Endothelial cell of umbilical vein (primary cell): ENCODE measurements at regions not wholly inside any gene's neighbourhood (a gene's known extent, or its start where the extent isn't known, plus 50 kb on each side); places are given as distances from the start of the nearest gene placed in this dataset.

Experiments used
- BruUV-seq: library from RNA; stranded (reverse); fragments of 400-500 nt; replicated peaks from 2 replicates; lab custom pipeline; 2021; lab: Mats Ljungman, UMichigan
- CTCF ChIA-PET: fragments of 300-600, 350-600 bp; sonication (Branson Sonifier 250); formaldehyde crosslinking; loops from one replicate; lab custom pipeline; 2021; ENCODE audit warnings: antibody characterized with exemption, inconsistent platforms; lab: Charles Lee
- POLR2A ChIA-PET: fragments of 300-600, 350-600 bp; sonication (Branson Sonifier 250); formaldehyde crosslinking; loops from one replicate; lab custom pipeline; 2021; ENCODE audit warnings: antibody characterized with exemption, inconsistent platforms; lab: Charles Lee
- DNase-seq: peaks from one replicate; pipeline ENCODE4 v3.0.0-alpha.2; 2011; ENCODE audit warnings: low read depth, low spot score
- FAIRE-seq: peaks from 2 replicates; lab custom pipeline; 2011; peaks lifted over from hg19 to GRCh38; lab: Jason Lieb, UNC
- H2AFZ ChIP-seq: 2 replicates; pipeline ENCODE4 v1.6.0; 2012; ENCODE audit warnings: low read depth, low read length, control low read depth, inconsistent platforms
- H3K27ac ChIP-seq: 2 replicates; pipeline ENCODE4 v1.5.1; 2011; ENCODE audit warnings: low read depth, mild to moderate bottlenecking, control low read depth, low read length, moderate library complexity; ENCODE audit not compliant: insufficient read depth
- H3K27me3 ChIP-seq, 2 experiments: 2 replicates each; pipeline versions ENCODE4 v1.6.0 to v1.6.1; 2011; ENCODE audit warnings: low read length in 2 of 2, mixed read lengths in 1 of 2; ENCODE audit not compliant: control insufficient read depth in 2 of 2, insufficient read depth in 2 of 2
- H3K36me3 ChIP-seq, 2 experiments: 2 replicates in 1 of 2; 3 replicates in 1 of 2; pipeline ENCODE4 v1.5.1; 2011; ENCODE audit warnings: low read length in 2 of 2, mild to moderate bottlenecking in 1 of 2, moderate library complexity in 1 of 2; ENCODE audit not compliant: control insufficient read depth in 2 of 2, insufficient read depth in 2 of 2; ENCODE audit errors: extremely low read depth in 1 of 2
- H3K4me1 ChIP-seq: 3 replicates; pipeline ENCODE4 v1.5.1; 2011; ENCODE audit warnings: mild to moderate bottlenecking, low read length; ENCODE audit not compliant: control insufficient read depth, insufficient read depth; ENCODE audit errors: extremely low read depth
- H3K4me2 ChIP-seq: 2 replicates; pipeline ENCODE4 v1.6.1; 2011; ENCODE audit warnings: low read length, control low read depth, mixed read lengths; ENCODE audit not compliant: insufficient read depth
- H3K4me3 ChIP-seq, 3 experiments: fragments of 200-600 bp in 1 of 3; sonication (generic), shearing (Covaris generic) in 1 of 3; replicated peaks in 1 of 3; 2 replicates each; pipeline ENCODE4 v1.5.1; 2011 to 2016; ENCODE audit warnings: control low read depth in 3 of 3, low read length in 3 of 3, mild to moderate bottlenecking in 2 of 3, inconsistent platforms in 1 of 3, low read depth in 1 of 3, moderate library complexity in 1 of 3; ENCODE audit not compliant: insufficient read depth in 1 of 3
- H3K79me2 ChIP-seq: 2 replicates; pipeline ENCODE4 v1.6.0; 2012; ENCODE audit warnings: low read length, inconsistent platforms; ENCODE audit not compliant: control insufficient read depth, insufficient read depth
- H3K9ac ChIP-seq: replicated peaks from 2 replicates; pipeline ENCODE3; 2011; ENCODE audit warnings: low read length, control low read depth; ENCODE audit not compliant: insufficient read depth; ENCODE audit errors: extremely low read depth
- H3K9me1 ChIP-seq: replicated peaks from 3 replicates; pipeline ENCODE4 v1.6.0; 2011; ENCODE audit warnings: mild to moderate bottlenecking, low read length; ENCODE audit not compliant: control insufficient read depth, insufficient read depth; ENCODE audit errors: extremely low read depth
- H3K9me3 ChIP-seq: replicated peaks from 2 replicates; pipeline ENCODE4 v1.5.1; 2012; ENCODE audit warnings: low read length, inconsistent platforms; ENCODE audit not compliant: control insufficient read depth, insufficient read depth
- H4K20me1 ChIP-seq: replicated peaks from 2 replicates; pipeline ENCODE3; 2011; ENCODE audit warnings: mild to moderate bottlenecking, low read length; ENCODE audit not compliant: control insufficient read depth, insufficient read depth; ENCODE audit errors: extremely low read depth
- EZH2 ChIP-seq: IDR thresholded peaks from 2 replicates; pipeline ENCODE4 v1.6.1; 2012; ENCODE audit warnings: borderline replicate concordance, low read depth, mild to moderate bottlenecking, moderate library complexity, low read length, inconsistent platforms; ENCODE audit not compliant: severe bottlenecking
- FOS ChIP-seq: IDR thresholded peaks from 2 replicates; pipeline ENCODE4 v1.6.1; 2011; ENCODE audit warnings: mild to moderate bottlenecking, low read length, moderate library complexity, borderline replicate concordance; ENCODE audit not compliant: insufficient read depth
- GATA2 ChIP-seq: IDR thresholded peaks from 2 replicates; pipeline ENCODE4 v1.7.0; 2011; ENCODE audit warnings: low read depth, mild to moderate bottlenecking, moderate library complexity, mixed read lengths, low read length; ENCODE audit not compliant: insufficient read length, insufficient read depth
- JUN ChIP-seq: IDR thresholded peaks from 2 replicates; pipeline ENCODE4 v1.6.1; 2011; ENCODE audit warnings: borderline replicate concordance, low read depth; ENCODE audit not compliant: insufficient read length, insufficient read depth
- MYC ChIP-seq: IDR thresholded peaks from one replicate; pipeline ENCODE4 v1.6.1; 2011; ENCODE audit warnings: mild to moderate bottlenecking, low read depth, low read length
- POLR2A ChIP-seq: IDR thresholded peaks from 2 replicates; pipeline ENCODE4 v1.6.1; 2012; ENCODE audit warnings: low read depth, mild to moderate bottlenecking, control low read depth, low read length
- POLR2AphosphoS5 ChIP-seq: IDR thresholded peaks from 2 replicates; pipeline ENCODE4 v1.6.1; 2012; ENCODE audit warnings: low read depth, mild to moderate bottlenecking, control low read depth, low read length, moderate library complexity; ENCODE audit not compliant: insufficient read depth
- dilution Hi-C: fragments of 300-500 bp; cut with MboI; formaldehyde crosslinking; loops from one replicate; pipeline ENCODE4 v1.15.0; 2019; ENCODE audit warnings: low sequenced_read_pairs; ENCODE audit not compliant: extremely low pct_ligation_motif_present
- intact Hi-C: fragments of 100-400 bp; cut with micrococcal nuclease; formaldehyde crosslinking; loops from one replicate; pipeline ENCODE4 v1.10.0; 2022
- TF ChIP-seq, protein P1 (sequence below), 2 donors: IDR thresholded peaks; 1 replicate in 1 of 2; 2 replicates in 1 of 2; pipeline ENCODE4 v1.5.1; 2011; ENCODE audit warnings: low read length in 2 of 2, mild to moderate bottlenecking in 2 of 2, moderate library complexity in 2 of 2, control low read depth in 1 of 2, inconsistent platforms in 1 of 2, low read depth in 1 of 2; ENCODE audit not compliant: insufficient read depth in 1 of 2; ENCODE audit errors: extremely low read depth in 1 of 2
- TF ChIP-seq, protein P2 (sequence below): IDR thresholded peaks from 2 replicates; pipeline ENCODE4 v1.6.1; 2011; ENCODE audit not compliant: insufficient read depth, insufficient read length

DNA sequence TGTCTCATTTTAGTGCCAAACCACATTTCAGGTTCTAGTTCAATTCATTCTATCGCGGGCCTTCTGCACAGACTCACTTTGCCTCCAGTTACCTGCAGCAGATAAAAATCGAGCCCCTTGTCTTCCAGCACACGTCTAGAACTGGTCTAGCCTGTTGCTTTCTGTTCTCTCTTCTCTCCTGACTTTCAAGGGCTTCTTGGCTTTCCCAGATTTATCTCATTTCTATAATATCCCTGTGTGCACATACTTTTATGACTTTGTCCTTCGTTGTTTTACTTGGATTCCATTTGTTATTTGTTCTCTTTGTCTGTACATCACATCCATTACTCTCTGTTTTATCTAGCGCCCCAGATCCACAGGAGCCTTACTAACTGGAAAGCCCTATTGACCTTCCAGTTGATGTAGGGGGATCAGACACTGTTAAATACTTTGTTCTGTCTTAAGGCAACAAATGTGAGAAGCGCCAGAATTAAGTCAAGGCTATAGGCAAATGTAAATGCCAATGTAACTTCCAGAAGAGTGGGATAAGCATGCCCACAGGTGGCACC, 284.5 kb upstream of the ADGRL4 start:
- H3K36me3 ChIP-seq: no peaks in the 10 kb centered on the region
- no peaks in the 10 kb centered on the region for H3K9me3 ChIP-seq
- TF ChIP-seq GATA2 (no peak), POLR2AphosphoS5 (no peak), EZH2 (no peak), POLR2A (no peak), MYC (no peak), JUN (no peak), FOS (no peak)
- TF ChIP-seq, protein P1, sequence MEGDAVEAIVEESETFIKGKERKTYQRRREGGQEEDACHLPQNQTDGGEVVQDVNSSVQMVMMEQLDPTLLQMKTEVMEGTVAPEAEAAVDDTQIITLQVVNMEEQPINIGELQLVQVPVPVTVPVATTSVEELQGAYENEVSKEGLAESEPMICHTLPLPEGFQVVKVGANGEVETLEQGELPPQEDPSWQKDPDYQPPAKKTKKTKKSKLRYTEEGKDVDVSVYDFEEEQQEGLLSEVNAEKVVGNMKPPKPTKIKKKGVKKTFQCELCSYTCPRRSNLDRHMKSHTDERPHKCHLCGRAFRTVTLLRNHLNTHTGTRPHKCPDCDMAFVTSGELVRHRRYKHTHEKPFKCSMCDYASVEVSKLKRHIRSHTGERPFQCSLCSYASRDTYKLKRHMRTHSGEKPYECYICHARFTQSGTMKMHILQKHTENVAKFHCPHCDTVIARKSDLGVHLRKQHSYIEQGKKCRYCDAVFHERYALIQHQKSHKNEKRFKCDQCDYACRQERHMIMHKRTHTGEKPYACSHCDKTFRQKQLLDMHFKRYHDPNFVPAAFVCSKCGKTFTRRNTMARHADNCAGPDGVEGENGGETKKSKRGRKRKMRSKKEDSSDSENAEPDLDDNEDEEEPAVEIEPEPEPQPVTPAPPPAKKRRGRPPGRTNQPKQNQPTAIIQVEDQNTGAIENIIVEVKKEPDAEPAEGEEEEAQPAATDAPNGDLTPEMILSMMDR (IDR thresholded peaks at IDR 0.05; ENCODE audit: extremely low read depth in 1 of 2, insufficient read depth in 1 of 2, low read depth in 1 of 2, low read length in 2 of 2): no peak
- TF ChIP-seq, protein P2, sequence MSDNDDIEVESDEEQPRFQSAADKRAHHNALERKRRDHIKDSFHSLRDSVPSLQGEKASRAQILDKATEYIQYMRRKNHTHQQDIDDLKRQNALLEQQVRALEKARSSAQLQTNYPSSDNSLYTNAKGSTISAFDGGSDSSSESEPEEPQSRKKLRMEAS: no peak
- no peak overlapping the region for H3K9ac ChIP-seq
- H4K20me1 ChIP-seq: no peaks in the 10 kb centered on the region
- peaks cover 9% of the 10 kb centered on the region for H3K4me1 ChIP-seq
- H3K4me2 ChIP-seq: no peak overlapping the region
- H2AFZ ChIP-seq: no peak overlapping the region
- ChIA-PET POLR2A (no interaction called here), CTCF (no interaction called here)
- intact Hi-C loops (no loop called here), dilution Hi-C loops (no loop called here)
- H3K27me3 ChIP-seq: no peaks in the 10 kb centered on the region
- FAIRE-seq: no peak
- H3K9me1 ChIP-seq: no peaks in the 10 kb centered on the region
- no peak overlapping the region for H3K4me3 ChIP-seq
- BruUV-seq: no TSS peak
- H3K27ac ChIP-seq: no peak overlapping the region
- no peak for DNase-seq
- H3K79me2 ChIP-seq: no peaks in the 10 kb centered on the region
